ENCODE measurements at regions not wholly inside any gene's neighbourhood (a gene's known extent, or its start where the extent isn't known, plus 50 kb on each side); places are given as distances from the start of the nearest gene placed in this dataset.
"Not testable (repeated sequence)": the region's sequence is repeated elsewhere in the genome, so short reads cannot be mapped to it uniquely, and the experiment has no call there.

DNA sequence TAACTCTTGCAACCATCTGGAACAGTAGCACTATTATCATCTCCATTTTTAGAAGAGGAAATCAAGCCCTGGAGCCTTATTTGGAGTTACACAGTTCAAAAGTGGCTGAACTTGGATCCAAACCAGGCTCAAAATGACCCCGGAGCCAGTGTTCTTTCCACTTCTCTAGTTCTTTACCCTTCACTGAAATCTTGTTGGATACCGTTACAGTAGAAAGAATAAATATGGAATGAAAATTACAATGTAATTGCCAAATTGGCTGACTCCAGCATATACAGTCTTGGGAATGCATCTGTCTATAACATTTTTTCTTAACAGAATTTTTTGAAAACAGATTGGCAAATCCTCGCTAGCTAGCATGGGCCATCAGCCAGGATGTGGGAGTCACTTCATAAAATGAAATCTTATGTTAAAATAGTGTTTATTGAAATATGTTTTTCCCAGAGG lies 261.4 kb downstream of the CTH start:
- no peak for DNase-seq (ENCODE audit: low spot score)

DNA sequence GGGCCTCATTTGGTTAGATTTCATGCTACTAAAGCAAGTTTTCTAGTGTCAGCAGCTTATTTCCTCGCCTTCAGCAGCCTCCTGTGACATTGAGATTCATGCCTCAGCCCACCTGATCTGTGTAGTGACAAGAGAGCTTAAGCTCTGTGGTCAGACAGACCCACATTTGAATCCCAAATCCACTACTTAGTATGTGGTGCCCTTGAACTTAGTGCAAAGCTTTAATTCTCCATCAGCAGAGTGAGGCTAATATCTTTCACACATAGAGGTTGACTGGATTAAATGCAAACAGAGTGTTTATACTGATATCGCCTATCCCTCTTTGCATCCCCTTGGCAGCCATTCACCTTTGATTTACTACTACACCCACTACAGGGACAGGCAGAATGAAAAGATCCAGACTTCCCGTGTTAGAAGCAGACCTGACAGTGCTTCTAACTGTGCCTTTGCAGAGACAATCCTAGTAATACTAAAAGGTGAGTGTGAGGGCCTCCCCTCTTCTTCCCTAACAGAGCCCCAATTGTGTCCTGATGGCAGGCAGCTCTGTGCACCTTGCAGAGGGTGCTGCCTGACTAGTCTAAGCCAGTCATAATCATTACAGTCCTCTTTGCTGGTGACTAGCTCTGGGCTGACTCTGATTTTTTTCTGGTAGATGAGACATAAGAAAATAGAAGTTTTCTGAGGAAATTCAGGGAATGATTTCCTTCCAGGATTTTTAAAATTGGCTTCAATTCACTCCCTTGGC lies 264.0 kb downstream of the CTH start:
- no peak for DNase-seq (ENCODE audit: low spot score)

DNA sequence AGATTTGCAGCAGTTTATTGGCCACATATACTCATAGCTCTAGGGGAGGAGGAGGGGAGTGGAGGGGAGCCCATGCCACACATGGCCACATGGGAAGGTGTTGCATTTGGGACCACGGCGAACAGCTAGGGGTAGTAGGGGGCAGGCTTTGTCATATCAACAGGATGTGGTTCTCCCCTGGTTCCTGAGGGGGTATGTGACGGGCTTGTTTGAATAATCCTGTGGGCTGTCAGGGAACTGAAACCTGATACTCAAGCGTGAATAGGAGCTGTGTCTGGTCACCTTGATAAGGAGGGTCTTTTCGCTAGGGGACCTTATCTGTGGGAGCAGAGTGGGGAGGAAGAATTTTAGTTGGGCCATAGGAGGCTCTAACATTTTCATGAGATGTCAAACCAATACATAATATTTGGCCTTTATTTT lies 264.7 kb downstream of the CTH start:
- no peak for DNase-seq (ENCODE audit: low spot score)

DNA sequence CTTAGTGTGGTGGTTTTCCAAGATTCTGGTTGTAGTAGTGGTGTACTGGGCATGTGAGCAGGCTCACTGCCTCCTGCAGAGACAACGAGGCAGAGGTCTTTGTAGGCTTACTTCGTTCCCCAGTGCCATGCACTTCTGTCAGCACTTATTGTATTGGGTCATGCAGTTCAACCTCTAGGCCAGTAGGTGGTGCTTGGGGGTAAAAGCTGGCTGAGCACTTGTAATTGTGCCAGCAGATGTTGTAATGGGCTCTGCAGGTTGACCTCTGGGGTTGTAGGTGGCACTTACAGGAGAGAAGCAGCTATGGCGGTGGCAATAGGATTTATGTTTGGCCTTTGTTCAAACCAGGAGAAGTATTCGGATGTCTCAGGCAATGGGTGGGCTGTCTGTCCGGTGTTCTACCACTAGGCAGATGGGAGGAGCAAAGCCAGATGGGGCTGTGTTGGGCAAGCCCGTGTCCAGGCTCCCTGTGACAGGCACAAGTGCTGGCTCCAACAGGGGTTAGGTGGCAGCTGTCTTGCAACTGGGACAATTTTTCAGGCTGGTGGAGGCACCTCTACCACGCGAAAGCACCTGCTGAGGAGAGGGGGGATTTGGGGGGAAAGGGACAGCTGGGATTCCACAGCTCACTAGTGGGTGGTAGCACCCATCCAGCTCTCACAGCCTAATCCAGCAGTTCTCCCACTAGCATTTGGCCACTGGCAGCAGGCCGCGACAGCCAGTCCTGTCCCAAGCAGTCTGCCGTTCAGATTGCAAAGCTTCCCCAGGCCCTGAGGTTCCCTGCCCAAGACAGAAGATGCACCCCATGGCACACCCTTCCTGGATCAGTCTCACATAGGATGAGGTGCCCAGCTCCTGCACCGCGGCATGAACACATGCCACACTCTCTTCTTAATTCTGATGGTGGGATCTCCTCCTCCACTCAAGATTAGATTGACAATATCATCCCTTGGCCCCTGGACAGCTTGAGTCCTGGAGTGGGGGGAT lies 274.5 kb downstream of the CTH start:
- DNase-seq (ENCODE audit: low spot score), result peak; percentile 55

DNA sequence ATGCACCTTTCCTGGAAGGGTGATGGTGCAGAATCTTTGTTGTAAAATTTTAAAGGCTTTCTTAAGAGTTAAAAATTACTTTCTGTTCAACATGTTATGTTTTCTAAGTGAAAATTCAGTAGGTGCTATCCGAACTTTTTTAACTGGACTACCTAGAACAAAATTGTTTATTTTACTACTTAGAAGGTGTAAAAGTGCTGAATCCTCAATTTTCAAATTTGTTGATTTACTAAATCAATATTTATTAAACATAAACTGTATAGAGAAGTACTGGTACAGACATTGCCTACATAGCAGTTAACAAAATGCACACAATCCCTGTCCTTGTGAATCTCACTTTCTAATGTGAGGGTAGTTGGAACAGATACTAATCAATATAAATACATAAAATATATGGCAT lies 277.5 kb downstream of the CTH start:
- no peak for DNase-seq (ENCODE audit: low spot score)

DNA sequence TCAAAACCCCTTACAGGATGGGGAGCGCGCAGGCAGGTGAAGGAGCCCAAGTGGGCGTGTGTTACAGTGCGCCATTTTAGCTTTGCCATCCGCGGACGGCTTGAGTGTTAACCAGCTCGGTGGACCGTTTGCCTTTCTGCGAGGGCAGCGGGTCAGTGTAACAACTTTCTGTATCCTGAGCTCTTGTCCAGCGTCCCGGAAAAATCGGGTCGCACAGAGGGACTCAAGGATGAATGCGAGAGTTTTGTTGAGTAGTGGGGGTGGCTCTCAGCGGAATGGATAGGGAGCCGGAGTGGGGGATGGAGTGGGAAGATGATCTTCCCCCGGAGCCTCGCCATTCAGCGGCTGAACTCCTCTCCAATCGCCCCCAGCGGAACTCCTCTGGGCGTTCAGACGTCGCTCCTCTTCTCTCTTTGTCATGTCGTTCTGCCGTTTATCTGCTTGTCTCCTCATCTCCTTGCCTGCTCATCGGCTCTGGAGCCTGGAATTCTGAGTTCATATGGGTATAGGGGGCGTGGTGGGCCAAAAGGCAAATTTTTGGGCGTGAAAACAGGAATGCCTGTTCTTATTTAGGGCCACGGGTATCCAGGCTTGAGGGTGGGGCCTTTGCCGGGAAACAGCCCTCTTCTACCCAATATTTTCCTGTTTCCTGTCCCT lies 295.4 kb downstream of the CTH start:
- no peak for DNase-seq (ENCODE audit: low spot score)

DNA sequence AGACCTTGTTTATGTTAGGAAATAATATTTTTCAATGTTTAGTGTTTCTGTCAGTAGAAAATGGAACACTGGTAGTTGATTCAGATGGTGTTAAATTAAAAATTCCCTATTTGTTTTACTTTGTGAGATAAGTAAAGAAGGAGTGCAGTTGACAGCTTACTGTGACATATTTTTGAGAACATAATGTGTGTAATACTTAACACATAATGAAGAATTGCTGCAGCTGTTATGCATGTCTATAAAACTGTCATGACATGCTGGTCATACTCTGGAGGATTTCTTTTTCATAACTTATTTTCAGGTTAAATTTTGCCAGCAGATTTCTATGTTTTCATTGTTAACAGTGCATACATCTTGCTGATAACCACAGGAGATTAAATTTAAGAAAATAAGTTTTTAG lies 296.1 kb downstream of the CTH start:
- no peak for DNase-seq (ENCODE audit: low spot score)

DNA sequence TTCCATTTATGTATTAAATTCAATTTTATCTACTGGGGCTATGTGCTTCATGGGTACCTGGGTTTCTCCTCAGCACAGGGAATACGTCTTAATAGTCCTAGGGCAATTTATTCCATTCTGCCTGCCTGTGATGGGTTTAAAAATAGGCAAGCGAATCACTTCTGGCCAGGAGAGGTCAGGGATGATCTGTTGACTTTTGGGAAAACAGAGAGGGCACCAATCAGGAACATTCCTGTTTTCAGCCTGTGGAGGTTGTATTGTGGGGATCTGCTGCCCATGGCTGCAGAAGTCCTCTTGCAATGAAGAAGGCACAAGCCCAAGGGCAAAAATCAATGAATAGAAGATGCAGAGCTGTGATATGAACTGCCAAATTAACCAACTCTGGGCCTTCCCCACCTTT lies 303.1 kb downstream of the CTH start:
- no peak for DNase-seq (ENCODE audit: low spot score)

DNA sequence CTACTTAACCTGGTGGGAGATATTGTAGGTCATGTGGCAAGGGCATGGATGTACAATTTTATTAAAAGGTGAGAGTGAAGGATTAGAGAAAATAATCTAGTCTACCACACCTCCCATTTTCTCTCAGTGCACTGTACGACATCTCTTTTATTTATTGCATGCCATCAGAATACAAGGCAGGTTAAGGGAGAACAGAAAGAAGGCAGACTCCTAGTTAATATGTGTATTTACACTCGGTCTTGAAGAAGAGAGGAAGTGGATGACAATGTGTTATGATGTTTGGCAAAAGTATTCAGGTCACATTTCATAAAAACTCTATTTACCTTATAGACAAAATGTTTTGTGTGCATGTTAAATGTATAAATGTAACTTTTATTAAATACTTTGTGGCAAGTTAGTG lies 306.1 kb downstream of the CTH start:
- no peak for DNase-seq (ENCODE audit: low spot score)

DNA sequence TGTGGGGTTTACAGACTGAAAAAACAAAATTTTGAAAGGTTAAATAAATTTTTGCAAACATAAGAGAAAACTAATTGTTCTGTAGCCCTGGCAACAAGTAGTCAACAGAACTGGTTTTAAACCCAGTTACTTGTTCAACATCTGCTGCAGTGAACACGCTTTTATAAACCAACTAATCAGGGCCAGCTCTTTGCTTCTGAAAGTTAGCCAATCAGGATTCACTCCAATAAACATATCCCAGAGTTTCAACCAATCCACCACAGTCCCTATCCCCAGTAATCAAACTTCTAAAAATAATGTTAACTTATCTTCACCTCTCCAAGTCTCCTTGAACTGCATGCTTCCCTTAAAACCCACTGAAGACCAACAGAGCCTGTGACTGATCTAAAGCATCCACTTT lies 306.6 kb downstream of the CTH start:
- DNase-seq (ENCODE audit: low spot score), result no peak

DNA sequence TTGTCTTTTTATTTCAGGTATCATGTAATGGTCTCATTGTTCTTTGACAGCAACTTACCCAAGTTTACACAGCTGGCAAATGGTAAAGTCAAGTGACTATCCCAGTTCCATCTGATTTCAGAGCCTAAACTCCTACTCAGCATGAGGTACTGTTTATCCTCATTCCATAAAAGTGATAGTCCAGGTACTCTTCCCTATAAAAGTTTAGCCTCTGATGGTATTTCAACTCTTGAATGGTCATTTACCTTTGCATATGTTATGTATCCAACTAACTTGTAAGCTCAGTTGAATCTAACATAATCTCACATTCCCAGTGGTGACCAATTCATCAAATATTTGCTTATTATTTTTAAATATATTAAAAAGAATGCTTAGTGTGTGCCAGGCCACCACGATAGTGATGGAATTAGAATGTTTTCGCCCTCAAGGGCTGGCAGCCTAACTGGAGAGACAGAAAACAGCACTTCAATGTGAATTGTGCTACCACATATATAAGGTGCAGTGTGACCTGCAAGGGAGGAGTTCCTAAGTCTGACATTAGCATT lies 307.1 kb downstream of the CTH start:
- DNase-seq (ENCODE audit: low spot score), result no peak

DNA sequence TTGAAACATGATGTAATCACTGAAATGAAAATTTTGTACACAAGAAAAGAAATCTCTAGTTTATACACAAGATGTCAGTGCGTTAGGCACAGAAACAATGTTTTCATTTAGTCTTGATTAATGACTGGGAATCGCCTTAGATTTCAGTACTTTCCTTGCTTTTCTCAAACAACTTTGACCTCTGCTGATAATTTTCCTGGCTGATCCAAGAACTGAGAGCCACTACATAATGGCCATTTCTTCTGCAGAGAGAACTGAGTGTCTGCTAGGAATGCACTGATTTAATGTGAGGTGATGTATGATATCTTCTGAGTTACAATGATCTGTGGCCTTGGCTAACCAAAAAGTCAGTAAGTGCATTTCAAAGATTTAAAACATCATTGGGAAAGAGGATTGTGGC lies 308.1 kb downstream of the CTH start:
- DNase-seq (ENCODE audit: low spot score), result no peak

DNA sequence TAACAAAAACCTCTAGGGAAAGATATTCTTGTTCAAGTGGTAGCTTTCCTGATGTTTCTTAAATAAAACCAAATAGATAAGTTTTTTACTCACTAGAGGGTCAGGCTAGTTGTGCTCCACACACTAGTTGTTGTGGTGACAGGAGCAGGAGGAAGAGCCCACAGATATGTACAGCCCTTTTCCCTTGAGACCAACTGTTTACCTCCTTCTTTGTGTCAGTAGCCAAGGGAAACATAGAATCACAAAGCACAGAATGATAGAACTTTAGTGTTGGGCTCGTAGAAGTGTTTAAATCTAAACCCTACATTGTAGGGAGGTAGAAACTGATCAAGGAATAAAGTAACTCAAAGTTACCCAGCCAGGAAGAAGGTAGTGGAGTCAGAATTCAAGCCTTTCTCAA lies 309.0 kb downstream of the CTH start:
- no peak for DNase-seq (ENCODE audit: low spot score)

DNA sequence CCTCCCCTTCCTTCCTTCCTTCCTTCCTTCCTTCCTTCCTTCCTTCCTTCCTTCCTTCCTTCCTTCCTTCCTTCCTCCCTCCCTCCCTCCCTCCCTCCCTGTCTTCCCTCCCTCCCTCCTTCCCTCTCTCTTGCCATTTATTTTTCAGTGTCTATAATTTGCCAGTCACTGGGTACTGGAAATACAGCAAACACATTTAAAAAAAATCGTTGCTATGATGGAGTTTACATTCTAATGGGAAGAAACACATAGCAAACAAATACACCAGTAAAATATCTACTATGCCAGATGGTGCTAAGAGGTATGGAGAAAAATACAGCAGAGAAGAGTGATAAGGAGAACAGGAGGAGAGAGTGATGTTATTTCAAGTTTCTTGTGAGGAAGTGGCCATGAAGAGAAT lies 309.5 kb downstream of the CTH start:
- DNase-seq (ENCODE audit: low spot score), result no peak

DNA sequence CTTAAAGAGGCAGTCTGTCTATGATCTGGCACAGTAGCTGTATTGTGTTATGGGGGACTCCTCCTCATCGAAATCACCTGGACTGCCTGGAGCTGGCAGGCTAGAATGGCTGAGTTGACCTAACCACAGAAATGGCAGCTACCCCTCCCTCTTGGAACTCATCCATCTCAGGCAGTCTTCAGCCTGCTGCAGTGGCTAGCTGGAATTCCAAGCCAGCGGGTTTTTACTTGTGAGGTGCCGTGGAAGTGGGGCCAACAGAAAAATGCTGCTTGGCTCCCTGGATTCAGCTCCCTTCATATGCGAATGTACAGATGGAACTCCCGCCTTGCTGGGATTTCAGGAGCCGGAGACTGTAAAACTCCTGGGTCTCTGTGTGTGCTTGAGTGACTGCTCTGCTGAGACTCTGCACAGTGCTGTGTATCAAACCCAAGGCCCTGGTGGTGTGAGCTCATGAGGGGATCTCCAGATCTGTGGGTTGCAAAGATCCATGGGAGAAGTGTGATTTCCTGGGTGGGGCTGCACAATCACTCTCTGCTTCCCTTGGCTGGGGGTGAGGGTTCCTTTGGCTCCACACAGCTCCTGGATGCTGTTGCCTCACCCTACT lies 316.9 kb downstream of the CTH start:
- DNase-seq (ENCODE audit: low spot score), result no peak

DNA sequence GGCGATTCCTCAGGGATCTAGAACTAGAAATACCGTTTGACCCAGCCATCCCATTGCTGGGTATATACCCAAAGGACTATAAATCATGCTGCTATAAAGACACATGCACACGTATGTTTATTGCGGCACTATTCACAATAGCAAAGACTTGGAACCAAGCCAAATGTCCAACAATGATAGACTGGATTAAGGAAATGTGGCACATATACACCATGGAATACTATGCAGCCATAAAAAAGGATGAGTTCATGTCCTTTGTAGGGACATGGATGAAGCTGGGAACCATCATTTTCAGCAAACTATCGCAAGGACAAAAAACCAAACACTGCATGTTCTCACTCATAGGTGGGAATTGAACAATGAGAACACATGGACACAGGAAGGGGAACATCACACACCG lies 311.1 kb downstream of the PTGER3 start:
- not testable (repeated sequence) for DNase-seq (ENCODE audit: low spot score)

DNA sequence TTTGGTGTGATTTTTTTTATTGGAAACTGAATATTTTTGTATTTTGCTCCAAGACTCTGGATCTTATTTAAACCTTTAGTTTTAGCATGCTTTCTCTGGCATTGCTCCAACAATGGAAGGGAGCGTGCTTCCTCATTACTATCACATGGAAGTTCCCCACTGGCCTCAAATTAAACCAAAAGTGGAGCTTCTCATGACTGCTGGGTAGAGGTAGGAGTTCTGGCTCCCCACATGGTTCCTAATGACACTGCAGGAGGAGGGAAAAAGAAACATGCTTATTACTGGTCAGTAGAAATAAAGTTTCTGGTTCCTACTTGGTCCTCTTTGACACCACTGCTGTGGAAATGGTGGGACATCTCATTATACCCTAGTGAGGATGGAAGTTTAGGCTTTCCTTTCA lies 310.5 kb downstream of the PTGER3 start:
- no peak for DNase-seq (ENCODE audit: low spot score)

DNA sequence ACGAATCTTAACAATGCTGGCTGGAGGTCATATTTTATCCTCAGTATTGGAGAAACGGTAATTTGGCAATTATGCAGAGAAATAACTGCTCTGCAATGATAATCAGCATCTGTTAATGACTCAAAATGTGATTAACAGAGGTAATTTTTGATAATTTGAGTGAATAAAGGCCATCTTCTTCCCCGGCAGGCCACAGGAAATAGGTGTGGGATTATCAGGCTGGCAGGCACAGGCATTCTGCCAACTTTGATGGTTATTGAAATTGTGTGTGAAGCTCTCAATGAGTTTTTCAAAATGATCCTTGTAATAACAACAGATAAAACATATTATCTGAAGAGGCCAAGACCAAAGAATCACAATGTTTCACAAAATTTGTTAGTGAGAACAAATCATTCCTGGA lies 309.0 kb downstream of the PTGER3 start:
- no peak for DNase-seq (ENCODE audit: low spot score)

DNA sequence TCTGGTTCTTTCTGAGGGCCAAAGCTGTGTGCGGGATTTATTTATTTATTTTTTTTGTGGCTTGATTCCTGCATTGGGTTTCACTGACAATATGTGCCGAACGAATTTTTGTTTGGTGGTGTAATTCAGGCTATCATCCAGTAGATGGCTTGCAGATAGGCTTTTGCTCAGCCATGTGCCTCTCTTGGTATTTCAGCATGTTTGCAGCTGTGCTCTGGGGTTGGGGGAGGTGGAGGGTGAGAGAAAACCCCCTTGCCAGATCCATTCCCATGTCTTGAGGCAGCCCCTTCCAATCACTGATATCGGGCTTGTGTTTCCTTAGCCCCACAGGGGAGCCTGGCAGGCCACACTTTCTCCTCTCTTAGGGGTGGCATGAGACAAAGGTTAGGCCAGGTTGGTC lies 302.4 kb downstream of the PTGER3 start:
- DNase-seq (ENCODE audit: low spot score), result peak; percentile 13

DNA sequence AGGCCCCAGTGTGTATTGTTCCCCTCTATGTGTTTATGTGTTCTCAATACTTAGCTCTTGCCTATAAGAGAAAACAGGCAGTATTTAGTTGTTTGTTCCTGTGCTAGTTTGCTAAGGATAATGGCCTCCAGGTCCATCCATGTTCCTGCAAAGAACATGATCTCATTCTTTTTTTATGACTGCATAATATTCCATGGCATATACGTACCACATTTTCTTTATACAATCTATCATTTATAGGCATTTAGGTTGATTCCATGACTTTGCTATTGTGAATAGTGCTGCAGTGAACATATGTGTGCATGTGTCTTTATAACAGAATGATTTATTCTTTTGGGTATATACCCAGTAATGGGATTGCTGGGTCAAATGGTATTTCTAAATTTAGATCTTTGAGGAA lies 301.6 kb downstream of the PTGER3 start:
- not testable (repeated sequence) for DNase-seq (ENCODE audit: low spot score)

DNA sequence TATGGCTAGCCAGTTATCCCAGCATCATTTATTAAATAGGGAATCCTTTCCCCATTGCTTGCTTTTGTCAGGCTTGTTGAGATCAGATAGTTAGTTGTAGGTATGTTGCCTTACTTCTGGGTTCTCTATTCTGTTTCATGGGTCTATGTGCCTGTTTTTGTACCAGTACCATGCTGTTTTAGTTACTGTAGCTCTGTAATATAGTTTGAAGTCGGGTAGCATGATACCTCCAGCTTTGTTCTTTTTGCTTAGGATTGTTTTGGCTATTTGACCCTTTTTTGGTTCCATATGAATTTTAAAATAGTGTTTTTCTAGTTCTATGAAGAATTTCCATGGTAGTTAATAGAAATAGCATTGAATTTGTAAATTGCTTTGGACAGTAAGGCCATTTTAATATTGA lies 300.5 kb downstream of the PTGER3 start:
- not testable (repeated sequence) for DNase-seq (ENCODE audit: low spot score)
